HepG2 (cell line): ENCODE measurements at regions not wholly inside any gene's neighbourhood (a gene's known extent, or its start where the extent isn't known, plus 50 kb on each side); places are given as distances from the start of the nearest gene placed in this dataset.

Source experiments
- FOXA1 ChIP-seq, 2 experiments: fragments of 450-650 bp in 1 of 2; sonication (generic) in 1 of 2; formaldehyde crosslinking in 1 of 2; IDR thresholded peaks; 2 replicates each; pipeline versions ENCODE4 v1.4.0 to v1.6.1; 2016 to 2020; ENCODE audit warnings: missing genetic modification reagents in 1 of 2
- GABPA ChIP-seq, 2 experiments: IDR thresholded peaks; 2 replicates each; pipeline ENCODE4 v1.6.1; 2011 to 2016; ENCODE audit warnings: low read depth in 2 of 2, low read length in 1 of 2, missing biosample characterization in 1 of 2, missing genetic modification characterization in 1 of 2
- HINFP ChIP-seq: sonication (generic); formaldehyde crosslinking; IDR thresholded peaks from 2 replicates; pipeline ENCODE4 v1.4.0; 2020; ENCODE audit warnings: low read depth, mild to moderate bottlenecking, missing genetic modification reagents
- HOXA7 ChIP-seq: sonication (generic); formaldehyde crosslinking; IDR thresholded peaks from 2 replicates; pipeline ENCODE4 v1.8.1; 2022; ENCODE audit warnings: mild to moderate bottlenecking, missing genetic modification reagents, moderate library complexity
- MAF1 ChIP-seq: sonication (generic); formaldehyde crosslinking; IDR thresholded peaks from 2 replicates; pipeline ENCODE4 v1.5.0; 2020; ENCODE audit warnings: missing genetic modification reagents, borderline replicate concordance
- MIER2 ChIP-seq: IDR thresholded peaks from 2 replicates; pipeline ENCODE4 v1.6.1; 2016; ENCODE audit warnings: missing biosample characterization, missing genetic modification reagents
- MYPOP ChIP-seq: sonication (generic); formaldehyde crosslinking; IDR thresholded peaks from 2 replicates; pipeline ENCODE4 v1.8.1; 2023; ENCODE audit warnings: mild to moderate bottlenecking, moderate library complexity, missing genetic modification reagents
- NFE2L2 ChIP-seq: fragments of 150-350 bp; IDR thresholded peaks from 2 replicates; pipeline ENCODE4 v1.6.1; 2014; ENCODE audit warnings: low read length
- NPAS2 ChIP-seq: sonication (generic); formaldehyde crosslinking; IDR thresholded peaks from 2 replicates; pipeline ENCODE4 v1.8.0; 2022; ENCODE audit warnings: mild to moderate bottlenecking, missing genetic modification reagents, borderline replicate concordance
- NR2F2 ChIP-seq: IDR thresholded peaks from 2 replicates; pipeline ENCODE4 v1.6.1; 2012; ENCODE audit warnings: low read depth, inconsistent platforms, borderline replicate concordance
- RNF2 ChIP-seq: fragments of 450-650 bp; conservative IDR thresholded peaks from 2 replicates; pipeline ENCODE4 v1.6.1; 2016; ENCODE audit warnings: low read depth
- SOX6 ChIP-seq, 2 experiments: fragments of 450-650 bp in 1 of 2; sonication (generic) in 1 of 2; formaldehyde crosslinking in 1 of 2; IDR thresholded peaks; 2 replicates each; pipeline versions ENCODE4 v1.4.0 to v1.6.1; 2017 to 2020; ENCODE audit warnings: antibody characterized with exemption in 1 of 2, mild to moderate bottlenecking in 1 of 2, missing genetic modification reagents in 1 of 2
- TEAD2 ChIP-seq: sonication (generic); formaldehyde crosslinking; IDR thresholded peaks from 2 replicates; pipeline ENCODE4 v1.9.0; 2021; ENCODE audit warnings: missing genetic modification reagents
- YEATS4 ChIP-seq: sonication (generic); formaldehyde crosslinking; IDR thresholded peaks from 2 replicates; pipeline ENCODE4 v1.4.0; 2020; ENCODE audit warnings: missing genetic modification reagents, borderline replicate concordance
- YY1 ChIP-seq: IDR thresholded peaks from 2 replicates; pipeline ENCODE4 v1.6.1; 2011; ENCODE audit warnings: low read length, low read depth, moderate library complexity, mild to moderate bottlenecking; ENCODE audit not compliant: insufficient read depth, insufficient replicate concordance
- ZBTB4 ChIP-seq: sonication (generic); formaldehyde crosslinking; IDR thresholded peaks from 2 replicates; pipeline ENCODE4 v1.4.0; 2020; ENCODE audit warnings: missing genetic modification reagents, mild to moderate bottlenecking, borderline replicate concordance
- ZNF143 ChIP-seq: sonication (generic); formaldehyde crosslinking; IDR thresholded peaks from 2 replicates; pipeline ENCODE4 v1.4.0; 2020; ENCODE audit warnings: missing genetic modification reagents
- ZNF180 ChIP-seq: sonication (generic); formaldehyde crosslinking; IDR thresholded peaks from 2 replicates; pipeline ENCODE4 v1.4.0; 2020; ENCODE audit warnings: low read depth, missing genetic modification reagents, borderline replicate concordance
- ZNF24 ChIP-seq: fragments of 450-650 bp; IDR thresholded peaks from 2 replicates; pipeline ENCODE4 v1.6.1; 2017; ENCODE audit warnings: antibody characterized with exemption, mild to moderate bottlenecking
- ZNF251 ChIP-seq: sonication (generic); formaldehyde crosslinking; IDR thresholded peaks from 2 replicates; pipeline ENCODE4 v1.9.0; 2021; ENCODE audit warnings: mild to moderate bottlenecking, missing genetic modification reagents
- ZNF431 ChIP-seq: sonication (generic); formaldehyde crosslinking; IDR thresholded peaks from 2 replicates; pipeline ENCODE4 v1.9.0; 2022; ENCODE audit warnings: missing genetic modification reagents, low read depth, mild to moderate bottlenecking, borderline replicate concordance
- ZNF564 ChIP-seq: sonication (generic); formaldehyde crosslinking; IDR thresholded peaks from 2 replicates; pipeline ENCODE4 v1.8.1; 2023; ENCODE audit warnings: mild to moderate bottlenecking, missing genetic modification reagents
- ZNF577 ChIP-seq: sonication (generic); formaldehyde crosslinking; IDR thresholded peaks from 2 replicates; pipeline ENCODE4 v1.4.0; 2020; ENCODE audit warnings: mild to moderate bottlenecking, low read depth, missing genetic modification reagents, borderline replicate concordance

GRCh38 chr7:138352570-138353461, 107.2 kb upstream of the TRIM24 start (continued):
- TF ChIP-seq HINFP (CRISPR knock-in tag) (no peak), RNF2 (no peak; the same call in 1 of the 2 replicates), MAF1 (CRISPR knock-in tag) (peak; percentile 32; the same call in 1 of the 2 replicates), TEAD2 (CRISPR knock-in tag) (0 out of 2 replicates have a peak, but pooled peaks have one; percentile 33), NR2F2 (peak; percentile 78; the same call in 1 of the 2 replicates), ZNF564 (CRISPR knock-in tag) (peak; percentile 66; the same call in 1 of the 2 replicates), GABPA (IDR thresholded peaks at IDR 0.05; ENCODE audit: low read depth, low read length) (no peak), GABPA (CRISPR knock-in tag; IDR thresholded peaks at IDR 0.05; ENCODE audit: low read depth) (peak; percentile 75), NPAS2 (CRISPR knock-in tag) (no peak), MIER2 (CRISPR knock-in tag) (peak; percentile 79; the same call in 1 of the 2 replicates), NFE2L2 (no peak), ZNF577 (CRISPR knock-in tag) (no peak), FOXA1 (IDR thresholded peaks at IDR 0.05) (no peak), FOXA1 (CRISPR knock-in tag; IDR thresholded peaks at IDR 0.05) (peak; percentile 85), MYPOP (CRISPR knock-in tag) (peak; percentile 84), ZNF431 (CRISPR knock-in tag) (peak; percentile 35; the same call in 1 of the 2 replicates), SOX6 (IDR thresholded peaks at IDR 0.05) (no peak), SOX6 (CRISPR knock-in tag; IDR thresholded peaks at IDR 0.05) (peak; percentile 98), YY1 (peak; percentile 62), YEATS4 (peak; percentile 82), ZNF24 (0 out of 2 replicates have a peak, but pooled peaks have one; percentile 27), HOXA7 (CRISPR knock-in tag) (no peak), ZNF143 (CRISPR knock-in tag) (0 out of 2 replicates have a peak, but pooled peaks have one; percentile 38), ZBTB4 (CRISPR knock-in tag) (peak; percentile 80; the same call in 1 of the 2 replicates), ZNF251 (no peak), ZNF180 (CRISPR knock-in tag) (no peak)
